LHCN-M2 (cell line): ENCODE measurements at regions not wholly inside any gene's neighbourhood (a gene's known extent, or its start where the extent isn't known, plus 50 kb on each side); places are given as distances from the start of the nearest gene placed in this dataset.
"Not testable (repeated sequence)": the region's sequence is repeated elsewhere in the genome, so short reads cannot be mapped to it uniquely, and the experiment has no call there.

ENCODE experiments used
- DNase-seq: peaks from one replicate; pipeline ENCODE4 v3.0.0-alpha.2; 2012; ENCODE audit warnings: low read depth

DNA sequence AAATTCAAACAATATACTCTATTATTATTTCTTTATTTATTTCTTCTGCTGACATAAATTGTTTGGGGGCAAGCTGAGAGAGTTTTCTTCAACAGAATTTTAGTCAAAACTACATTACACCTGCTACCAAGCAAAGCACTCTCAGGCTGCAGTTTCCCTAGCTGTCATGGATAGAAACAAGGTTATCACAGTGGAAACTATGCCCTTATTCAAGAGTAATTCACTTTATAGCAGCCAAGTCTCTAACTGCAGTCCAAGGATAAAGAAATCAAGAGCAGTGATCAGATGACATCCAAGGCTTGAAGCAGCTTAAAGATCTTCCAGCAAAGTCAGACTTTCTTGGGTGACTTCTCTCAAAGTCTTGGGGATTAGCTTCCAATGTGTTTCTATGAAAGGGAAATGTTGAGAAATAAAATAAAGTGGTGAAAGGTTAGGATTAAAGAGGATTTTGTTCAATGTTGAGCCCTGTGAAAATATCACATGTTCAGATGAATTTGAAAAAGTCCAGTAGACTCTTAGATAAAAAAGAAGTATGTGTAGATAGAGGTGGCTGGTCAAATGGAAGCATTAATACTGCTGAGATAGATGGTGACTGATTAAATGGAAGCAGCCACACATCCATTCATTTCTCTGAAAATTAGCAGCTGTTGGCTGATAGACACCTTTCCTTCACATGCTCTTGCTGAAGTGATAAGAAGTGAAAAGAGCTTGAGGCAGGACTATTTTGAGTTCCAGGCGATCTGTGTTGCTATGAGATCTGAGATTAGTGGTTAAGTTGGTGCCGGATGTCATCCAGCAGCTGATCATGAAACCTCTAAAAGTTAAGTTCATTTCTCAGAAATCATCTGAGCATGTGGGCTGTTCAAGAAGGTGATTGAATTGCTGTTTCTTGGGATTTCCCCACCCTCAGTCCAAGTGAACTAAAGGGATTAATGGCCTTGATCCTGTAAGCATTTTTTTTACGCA, 257.8 kb upstream of the BTG1 start:
- peak; percentile 88 for DNase-seq

DNA sequence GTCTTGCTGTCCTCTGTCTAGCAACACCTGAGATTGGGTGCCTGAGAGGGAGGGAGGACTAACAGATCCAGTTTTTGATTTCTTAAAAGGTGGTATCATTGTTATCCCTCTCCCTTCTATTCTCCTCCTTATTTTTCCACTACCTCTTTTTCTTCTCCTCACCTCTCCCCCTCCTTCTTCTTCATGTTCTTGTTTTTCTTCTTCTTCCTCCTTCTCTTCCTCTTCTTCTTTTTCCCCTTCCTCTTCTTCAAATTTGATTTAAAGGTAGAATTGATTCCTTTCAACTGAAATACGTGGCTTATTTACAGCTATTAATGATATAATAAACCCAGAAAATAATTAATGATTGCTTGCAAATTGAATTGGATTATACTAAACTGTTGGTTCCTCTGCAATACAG, 256.8 kb upstream of the BTG1 start:
- no peak for DNase-seq

DNA sequence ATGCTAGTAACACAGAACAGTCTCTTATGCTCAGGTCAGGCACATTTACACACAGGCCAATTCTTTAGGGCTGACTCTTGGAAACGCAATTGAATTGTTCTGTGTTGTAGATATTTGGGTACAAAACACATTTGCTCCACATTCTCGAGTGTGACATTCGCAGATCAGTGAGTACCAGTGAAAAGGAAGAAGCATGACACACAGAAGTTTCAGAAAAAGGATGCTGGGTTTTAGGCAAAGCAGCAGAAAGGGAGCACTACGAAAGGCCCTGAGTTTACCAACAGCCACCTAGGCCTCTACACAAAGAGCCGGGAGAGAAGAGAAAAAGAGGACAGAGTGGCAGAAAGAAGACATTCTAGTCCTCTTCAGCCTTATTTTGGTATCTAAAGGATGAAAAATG, 254.4 kb upstream of the BTG1 start:
- no peak for DNase-seq

DNA sequence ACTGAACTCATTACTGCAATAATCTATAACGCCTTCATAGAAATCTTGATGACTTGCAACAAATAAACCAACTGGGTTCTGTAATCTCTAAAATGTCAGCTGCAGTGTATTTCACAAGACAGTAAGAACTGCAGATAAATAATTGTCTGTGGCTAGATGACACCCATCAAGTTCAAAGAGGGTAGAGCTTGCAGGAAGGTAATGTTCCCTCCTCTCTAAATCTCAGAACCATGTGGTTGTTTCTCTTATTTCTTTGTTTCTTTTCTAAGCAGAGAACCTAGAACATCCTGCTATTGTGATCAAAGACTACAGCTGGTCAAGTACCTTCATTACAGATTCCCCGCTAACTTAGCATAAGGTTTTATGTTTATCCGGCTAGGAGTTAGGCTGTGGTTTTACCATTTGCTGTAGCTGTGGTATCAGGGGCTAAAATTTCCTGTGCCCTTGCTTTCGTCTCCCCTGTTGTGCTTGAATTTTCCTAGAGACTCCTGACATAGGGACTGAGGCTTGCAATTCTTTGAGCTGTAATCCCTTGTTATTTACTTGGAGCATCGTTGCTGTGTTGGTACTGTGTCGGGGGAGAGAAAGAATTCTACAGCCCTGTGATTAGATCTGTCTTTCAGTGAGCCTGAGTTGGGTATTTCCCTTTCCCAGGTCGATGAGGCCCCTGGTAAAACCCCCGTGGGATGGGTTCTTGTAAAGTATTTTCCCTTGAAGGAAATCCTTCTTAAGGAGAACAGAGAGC, 253.1 kb upstream of the BTG1 start:
- no peak for DNase-seq

DNA sequence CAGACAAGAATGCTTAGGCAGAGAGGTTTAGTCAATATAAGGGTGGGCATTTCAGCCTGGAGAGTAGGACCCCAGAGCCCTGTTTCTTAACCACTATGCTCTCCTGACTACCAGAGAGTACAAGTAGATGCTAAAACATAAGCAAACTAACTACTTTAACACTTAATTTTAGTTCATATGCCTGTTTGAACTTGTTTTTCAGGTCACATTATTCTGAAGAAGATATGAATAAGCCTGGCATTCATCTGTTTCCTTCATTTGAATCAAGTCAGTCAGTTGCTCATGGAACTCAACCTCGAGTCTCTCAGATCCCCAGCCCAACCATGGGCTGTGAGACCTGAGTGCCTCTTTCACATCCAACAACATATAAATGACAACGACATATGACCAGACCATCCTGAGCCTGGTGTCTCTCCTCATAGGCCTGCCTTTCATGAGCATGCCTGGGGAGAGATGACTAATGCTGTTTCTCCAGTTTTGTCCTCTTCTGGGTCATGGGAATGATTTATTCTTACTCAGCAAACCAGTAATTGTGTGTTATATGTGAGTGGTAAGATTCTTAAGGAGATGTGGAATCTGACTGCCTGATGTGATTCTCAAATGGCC, 251.1 kb upstream of the BTG1 start:
- peak; percentile 95 for DNase-seq

DNA sequence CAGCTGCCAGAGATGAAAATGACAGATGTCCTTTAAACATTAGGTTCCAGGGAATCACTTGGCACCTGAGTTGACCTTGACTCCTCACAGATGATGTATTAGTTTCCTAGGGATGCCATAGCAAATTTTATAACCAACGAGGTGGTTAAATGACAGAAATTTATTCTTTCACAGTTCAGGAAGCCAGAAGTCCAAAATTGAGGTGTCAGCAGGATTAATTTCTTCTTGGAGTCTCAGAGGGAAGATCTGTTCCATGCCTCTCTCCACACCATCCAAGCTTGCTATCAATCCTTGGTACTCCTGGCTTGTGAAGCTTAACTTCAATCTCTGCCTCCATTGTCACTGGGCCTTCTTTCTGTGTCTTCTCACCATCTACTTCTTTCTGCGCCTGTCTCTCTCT, 249.7 kb upstream of the BTG1 start:
- DNase-seq, result no peak

DNA sequence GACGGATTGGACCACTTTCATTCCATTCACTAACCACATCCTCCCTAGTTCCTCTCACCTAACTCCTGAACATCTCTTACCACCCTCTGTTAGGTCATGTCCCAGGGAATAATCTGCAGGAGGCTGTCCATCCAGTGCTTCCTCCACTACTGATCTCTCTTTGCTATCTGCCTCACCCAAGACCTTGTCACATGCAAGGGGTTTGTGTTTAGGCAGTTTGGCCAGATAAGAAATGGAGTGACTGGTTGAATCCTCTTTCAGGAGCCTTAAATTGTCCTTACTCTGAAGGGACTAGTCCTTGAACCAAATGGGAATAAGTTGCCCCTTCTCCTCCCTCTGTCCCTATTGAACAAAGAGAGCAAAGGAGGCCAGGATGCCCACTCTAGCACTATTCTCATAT, 249.2 kb upstream of the BTG1 start:
- no peak for DNase-seq

DNA sequence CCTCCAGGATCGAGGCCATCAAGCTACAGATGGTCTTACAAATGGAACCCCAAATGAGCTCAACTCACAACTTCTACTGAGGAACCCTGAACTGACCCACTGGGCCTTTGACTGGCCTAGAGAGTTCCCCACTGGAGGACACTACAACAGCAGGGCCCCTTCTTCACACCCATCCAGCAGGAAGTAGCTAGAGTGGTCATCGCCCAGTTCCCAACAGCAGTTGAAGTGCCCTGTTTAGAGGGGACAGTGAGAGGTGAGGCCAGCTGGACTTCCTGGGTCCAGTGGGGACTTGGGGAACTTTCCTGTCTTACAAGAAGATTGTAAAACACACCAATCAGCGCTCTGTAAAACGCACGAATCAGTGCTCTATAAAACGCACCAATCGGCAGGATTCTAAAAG, 247.9 kb upstream of the BTG1 start:
- no peak for DNase-seq

DNA sequence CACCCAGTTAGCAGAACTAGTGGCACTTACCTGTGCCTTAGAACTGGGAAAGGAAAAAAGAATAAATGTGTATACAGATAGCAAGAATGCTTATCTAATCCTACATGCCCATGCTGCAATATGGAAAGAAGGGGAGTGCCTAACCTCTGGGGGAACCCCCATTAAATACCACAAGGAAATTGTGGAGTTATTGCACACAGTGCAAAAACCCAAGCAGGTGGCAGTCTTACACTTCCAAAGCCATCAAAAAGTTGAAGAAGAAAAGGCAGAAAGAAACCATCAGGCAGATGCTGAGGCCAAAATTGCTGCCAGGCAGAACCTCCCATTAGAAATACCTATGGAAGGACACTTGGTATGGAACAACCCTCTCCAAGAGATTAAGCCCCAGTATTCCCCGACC, 246.1 kb upstream of the BTG1 start:
- not testable (repeated sequence) for DNase-seq

DNA sequence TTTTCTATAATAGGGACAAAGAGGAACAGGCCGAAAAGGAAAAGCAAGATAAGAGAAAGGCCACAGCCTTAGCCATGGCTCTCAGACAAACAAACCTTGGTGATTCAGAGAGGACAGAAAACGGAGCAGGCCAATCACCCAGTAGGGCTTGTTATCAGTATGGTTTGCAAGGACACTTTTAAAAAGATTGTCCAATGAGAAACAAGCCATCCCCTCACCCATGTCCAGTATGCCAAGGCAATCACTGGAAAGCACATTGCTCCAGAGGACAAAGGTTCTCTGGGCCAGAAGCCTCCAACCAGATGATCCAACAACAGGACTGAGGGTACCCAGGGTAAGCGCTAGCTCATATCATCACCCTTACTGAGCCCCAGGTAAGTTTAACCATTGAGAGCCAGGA, 243.8 kb upstream of the BTG1 start:
- no peak for DNase-seq

DNA sequence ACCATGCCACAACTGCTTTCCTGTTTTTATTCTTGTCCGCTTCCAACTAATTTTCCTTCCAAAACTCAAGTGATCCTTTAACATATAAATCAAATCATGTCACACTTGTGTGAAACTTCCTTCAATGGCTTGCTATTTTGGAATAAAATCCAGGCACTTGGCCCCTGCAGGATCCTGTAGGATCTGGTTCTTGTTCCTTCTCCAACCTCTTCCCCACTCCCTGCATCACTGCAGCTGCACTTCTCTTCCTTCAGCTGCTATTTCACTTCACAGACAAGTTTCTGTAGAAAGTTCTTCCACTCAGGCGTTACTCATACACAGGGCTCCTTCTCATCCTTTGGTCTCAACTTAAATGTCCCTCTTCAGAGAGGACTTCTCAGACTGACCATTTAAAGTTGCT, 239.7 kb upstream of the BTG1 start:
- no peak for DNase-seq

DNA sequence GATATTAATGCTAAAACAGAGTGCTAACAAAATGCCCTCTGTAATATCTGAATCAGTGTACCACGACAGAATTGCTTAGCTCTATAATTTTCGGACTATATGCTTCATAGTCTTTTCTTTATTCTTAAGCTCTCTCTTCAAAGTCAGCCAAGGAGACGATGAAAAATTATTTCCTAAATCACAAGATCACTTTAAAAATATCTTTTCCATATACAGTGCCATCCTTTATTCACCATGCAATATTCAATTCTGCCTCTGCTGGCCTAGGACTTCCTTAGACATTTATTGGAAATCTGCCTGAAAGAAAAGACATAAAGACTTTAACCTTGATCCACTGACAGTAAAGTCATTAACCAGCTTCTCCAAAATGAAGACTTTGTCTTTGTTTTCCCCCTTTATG, 238.9 kb upstream of the BTG1 start:
- DNase-seq, result no peak

DNA sequence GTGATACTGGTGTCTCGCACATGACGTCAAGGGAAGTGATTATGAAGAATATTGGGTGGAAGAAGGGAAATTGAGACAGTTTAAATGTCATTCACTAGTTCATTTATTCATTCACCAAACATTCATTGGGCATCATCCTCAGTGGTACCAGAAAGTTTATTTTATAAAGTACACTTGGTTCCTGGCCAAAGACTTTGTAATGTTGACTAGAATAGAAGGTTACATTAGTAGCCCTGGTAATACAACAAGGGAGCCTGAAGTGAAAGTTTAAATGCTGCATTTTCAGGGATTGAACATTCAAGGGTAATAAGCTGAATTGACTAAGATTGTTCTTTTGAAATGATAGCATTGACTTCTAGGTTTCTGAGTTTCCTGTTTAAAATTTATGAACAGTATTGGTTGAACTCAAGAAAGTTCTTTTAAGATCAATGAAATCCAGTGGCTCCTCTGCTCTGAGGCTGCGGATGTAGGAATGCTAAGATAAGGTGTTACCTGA, 236.8 kb upstream of the BTG1 start:
- DNase-seq, result no peak

DNA sequence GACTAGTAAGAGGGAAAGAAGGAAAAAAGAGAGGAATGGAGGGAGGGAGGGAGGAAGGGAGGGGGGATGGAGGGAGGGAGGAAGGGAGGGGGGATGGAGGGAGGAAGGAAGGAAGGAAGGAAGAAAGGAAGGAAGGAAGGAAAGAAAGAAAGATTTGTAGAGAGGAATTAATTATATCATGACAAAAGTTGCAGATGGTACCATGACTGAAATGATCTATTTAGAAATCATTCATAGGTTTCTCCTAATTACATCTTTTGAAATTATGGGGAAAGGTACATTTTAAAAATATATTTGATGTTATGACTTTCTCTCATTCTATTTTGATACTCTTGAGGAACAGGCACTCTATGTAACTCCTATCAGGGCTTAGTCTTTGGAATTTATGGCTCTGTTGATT, 236.2 kb upstream of the BTG1 start:
- no peak for DNase-seq

DNA sequence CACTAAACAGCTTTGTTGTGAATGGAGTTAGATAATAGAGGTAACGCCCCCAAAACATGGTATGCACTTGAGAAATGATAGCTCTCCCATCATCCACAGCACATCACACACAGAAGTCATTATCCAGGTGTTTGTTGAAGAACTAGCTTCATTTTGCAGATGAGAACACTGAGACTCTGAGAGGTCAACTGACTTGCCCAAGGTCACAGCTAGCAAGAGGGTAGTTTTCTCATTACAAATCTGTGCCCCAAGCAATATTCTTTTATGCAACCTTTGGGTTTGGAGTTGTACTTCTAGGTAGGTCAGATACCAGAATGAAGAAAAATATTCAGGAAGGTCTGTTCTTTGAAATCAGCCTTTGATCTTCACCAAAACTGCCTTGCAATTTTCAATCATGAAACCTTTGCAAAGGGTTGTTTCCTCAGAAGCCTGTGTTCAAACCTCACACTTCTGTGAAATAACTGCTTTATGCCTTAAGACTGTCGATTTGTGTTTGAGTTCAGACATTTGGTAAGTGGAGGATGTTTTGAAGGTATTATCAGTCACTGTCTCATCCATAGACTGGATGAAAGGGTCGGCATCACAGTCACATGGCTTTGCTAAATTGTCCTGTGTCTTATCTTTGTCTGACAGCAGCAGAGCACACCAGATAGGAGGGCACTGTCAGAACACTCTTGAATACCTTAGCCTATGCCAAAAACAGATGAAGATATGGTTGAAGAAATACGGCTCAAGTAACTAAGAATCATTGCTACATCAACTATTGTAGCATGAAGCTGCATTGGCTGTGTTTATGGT, 233.2 kb upstream of the BTG1 start:
- no peak for DNase-seq

DNA sequence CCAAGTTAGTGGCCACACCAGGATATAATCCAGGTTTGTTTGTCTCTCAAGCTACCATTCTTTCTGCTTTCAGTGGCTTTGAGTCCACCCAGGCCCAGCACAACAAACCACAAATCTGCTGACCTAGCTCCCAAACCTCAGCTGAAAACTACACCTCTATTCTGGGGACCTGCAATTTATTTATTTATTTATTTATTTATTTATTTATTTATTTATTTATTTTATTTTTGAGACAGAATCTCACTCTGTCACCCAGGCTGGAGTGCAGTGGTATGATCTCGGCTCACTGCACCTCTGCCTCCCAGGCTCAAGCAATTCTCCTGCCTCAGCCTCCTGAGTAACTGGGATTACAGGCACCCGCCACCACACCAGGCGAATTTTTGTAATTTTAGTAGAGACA, 229.9 kb upstream of the BTG1 start:
- not testable (repeated sequence) for DNase-seq

DNA sequence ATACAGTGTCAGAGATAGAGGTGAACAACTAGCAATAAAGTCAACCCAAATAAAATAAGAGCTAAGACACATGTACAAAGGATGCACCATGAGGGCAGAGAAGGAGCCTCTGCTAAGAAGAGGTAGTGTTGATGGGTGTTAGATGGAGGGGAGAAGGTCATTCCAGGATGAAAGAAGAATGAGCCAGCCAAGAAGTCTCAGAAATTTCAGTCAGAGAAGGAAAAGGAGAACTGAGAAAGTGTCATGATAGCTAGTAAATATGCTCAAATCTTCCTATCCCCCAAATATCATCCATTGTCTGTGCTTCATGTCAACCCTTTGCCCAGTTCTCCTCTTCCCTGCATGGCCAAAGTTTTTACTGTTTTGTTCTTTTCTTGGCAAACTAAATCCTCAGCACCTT, 225.2 kb upstream of the BTG1 start:
- no peak for DNase-seq

DNA sequence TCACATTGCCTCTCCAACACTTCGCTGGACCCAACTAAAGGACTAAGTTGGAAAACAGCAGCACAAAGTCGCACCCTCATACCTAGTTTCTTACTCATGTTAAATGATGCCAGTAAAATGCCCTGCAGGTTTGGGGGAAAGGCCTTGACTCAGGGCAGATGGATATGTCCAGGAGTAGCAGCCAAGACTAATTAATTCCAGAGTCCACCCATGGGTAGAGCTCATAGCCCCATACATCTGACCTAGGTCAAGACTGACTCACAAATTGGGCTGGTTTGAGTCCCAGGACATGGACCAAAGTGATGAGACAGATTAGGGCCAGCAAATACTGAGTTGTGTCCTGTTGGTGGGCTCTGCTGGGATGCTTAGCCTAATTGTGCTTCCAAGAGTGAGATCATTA, 224.0 kb upstream of the BTG1 start:
- DNase-seq, result peak; percentile 46

DNA sequence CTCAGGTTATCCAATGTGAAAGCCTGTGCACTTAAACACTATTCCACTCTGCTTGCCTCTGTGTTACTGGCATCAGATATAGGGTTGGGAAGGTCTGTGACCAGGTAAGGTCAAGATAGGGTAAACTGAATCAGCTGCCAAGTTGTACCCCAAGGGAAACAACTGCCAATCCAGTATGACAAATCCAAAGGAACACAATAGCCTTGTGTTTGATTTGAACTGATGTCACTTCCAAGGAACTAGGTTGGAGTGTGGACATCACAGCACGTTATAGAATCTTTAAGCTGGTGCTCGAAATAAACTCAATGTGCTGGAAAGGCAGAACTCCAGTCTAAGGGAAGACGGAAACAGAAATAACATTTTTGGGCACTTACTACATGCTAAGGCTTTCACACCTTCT, 223.4 kb upstream of the BTG1 start:
- no peak for DNase-seq

DNA sequence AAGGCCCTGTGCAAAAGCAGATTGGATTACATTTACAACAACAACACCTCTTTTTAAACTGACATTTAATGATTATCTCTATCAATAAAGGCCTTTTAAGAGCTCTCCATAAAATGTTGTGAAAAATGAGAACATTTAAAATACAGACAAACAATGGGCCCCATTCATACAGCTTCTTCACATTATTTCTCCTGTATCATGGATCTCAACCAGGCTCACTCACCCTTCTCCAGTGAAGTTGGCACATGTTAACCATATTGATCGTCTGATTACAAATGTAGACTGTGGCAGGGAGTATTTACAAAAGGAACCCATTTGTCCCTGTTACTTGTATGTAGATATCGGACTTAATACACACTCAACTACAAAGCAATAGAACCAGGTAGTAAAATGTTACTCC, 220.2 kb upstream of the BTG1 start:
- DNase-seq, result no peak

DNA sequence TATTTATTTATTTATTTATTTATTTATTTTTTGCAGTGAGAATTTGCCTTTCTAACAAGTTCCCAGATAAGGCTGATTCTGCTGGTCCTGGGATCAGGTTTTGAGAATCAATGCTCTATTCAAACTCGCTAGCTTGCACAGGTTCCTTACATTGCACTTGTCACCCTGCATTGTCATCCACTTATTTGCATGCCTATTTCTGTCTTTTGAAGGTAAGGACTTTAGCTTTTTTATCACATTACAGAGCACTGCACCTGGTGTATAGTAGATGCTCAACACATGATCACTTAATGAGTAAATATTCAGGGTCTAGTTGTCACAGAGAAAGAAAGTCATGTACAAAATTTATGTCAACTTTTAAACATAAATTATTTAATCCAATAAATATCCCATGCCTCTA, 219.7 kb upstream of the BTG1 start:
- DNase-seq, result no peak
